ENCODE measurements at regions not wholly inside any gene's neighbourhood (a gene's known extent, or its start where the extent isn't known, plus 50 kb on each side); places are given as distances from the start of the nearest gene placed in this dataset.

DNA sequence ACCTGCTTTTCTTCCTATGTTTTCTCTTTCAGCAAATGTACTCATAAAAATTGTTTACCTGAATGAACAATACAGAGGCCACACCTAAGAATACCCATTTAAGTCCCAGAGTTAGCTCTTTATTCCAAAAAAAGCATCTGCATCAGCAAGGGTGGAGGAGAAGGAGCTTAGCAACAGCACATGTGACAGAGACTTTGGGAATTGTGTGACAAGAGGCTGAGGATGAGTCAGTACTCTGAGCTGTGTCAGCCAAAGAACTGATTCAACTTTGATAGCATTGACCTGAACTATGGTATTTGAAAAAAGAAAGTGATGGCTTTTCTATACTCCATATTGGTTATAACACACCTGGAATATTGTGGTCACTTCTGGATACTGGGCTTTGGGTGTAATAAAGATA lies 162.7 kb downstream of the ZNF648 start:
- TF ChIP-seq, protein P1, sequence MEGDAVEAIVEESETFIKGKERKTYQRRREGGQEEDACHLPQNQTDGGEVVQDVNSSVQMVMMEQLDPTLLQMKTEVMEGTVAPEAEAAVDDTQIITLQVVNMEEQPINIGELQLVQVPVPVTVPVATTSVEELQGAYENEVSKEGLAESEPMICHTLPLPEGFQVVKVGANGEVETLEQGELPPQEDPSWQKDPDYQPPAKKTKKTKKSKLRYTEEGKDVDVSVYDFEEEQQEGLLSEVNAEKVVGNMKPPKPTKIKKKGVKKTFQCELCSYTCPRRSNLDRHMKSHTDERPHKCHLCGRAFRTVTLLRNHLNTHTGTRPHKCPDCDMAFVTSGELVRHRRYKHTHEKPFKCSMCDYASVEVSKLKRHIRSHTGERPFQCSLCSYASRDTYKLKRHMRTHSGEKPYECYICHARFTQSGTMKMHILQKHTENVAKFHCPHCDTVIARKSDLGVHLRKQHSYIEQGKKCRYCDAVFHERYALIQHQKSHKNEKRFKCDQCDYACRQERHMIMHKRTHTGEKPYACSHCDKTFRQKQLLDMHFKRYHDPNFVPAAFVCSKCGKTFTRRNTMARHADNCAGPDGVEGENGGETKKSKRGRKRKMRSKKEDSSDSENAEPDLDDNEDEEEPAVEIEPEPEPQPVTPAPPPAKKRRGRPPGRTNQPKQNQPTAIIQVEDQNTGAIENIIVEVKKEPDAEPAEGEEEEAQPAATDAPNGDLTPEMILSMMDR (IDR thresholded peaks at IDR 0.05): no peak
- no peak for TF ChIP-seq ZFX (IDR thresholded peaks at IDR 0.05; ENCODE audit: borderline replicate concordance)

All from 22Rv1 (cell line).